BJ (cell line): ENCODE measurements at regions not wholly inside any gene's neighbourhood (a gene's known extent, or its start where the extent isn't known, plus 50 kb on each side); places are given as distances from the start of the nearest gene placed in this dataset.
A peak's percentile ranks its signal among the peaks of the same experiment; 100 is the strongest.

Experiments
- CTCF ChIA-PET: fragments of 350-600 bp; formaldehyde crosslinking; extraction: SDS; loops from one replicate; lab custom pipeline; 2021; ENCODE audit warnings: antibody characterized with exemption, inconsistent platforms; lab: Yijun Ruan, JAX
- POLR2A ChIA-PET: fragments of 300-600 bp; sonication (Branson Sonifier 250); formaldehyde crosslinking; extraction: SDS; loops from one replicate; lab custom pipeline; 2021; ENCODE audit warnings: antibody characterized with exemption; lab: Charles Lee
- DNase-seq: peaks from one replicate; pipeline ENCODE4 v3.0.0-alpha.2; 2011; ENCODE audit warnings: low read depth
- H3K27me3 ChIP-seq: 2 replicates; pipeline ENCODE4 v1.6.0; 2011; ENCODE audit warnings: low read length; ENCODE audit not compliant: control insufficient read depth, insufficient read depth
- H3K36me3 ChIP-seq: 2 replicates; pipeline ENCODE4 v1.5.1; 2011; ENCODE audit warnings: low read length; ENCODE audit not compliant: control insufficient read depth, insufficient read depth
- H3K4me3 ChIP-seq: 2 replicates; pipeline ENCODE4 v1.5.1; 2011; ENCODE audit warnings: low read depth, mild to moderate bottlenecking, control low read depth, low read length
- CTCF ChIP-seq: IDR thresholded peaks from 2 replicates; pipeline ENCODE4 v1.5.1; 2011; ENCODE audit warnings: low read depth, mild to moderate bottlenecking, control low read depth, inconsistent platforms, low read length, moderate library complexity; ENCODE audit not compliant: insufficient read depth

DNA sequence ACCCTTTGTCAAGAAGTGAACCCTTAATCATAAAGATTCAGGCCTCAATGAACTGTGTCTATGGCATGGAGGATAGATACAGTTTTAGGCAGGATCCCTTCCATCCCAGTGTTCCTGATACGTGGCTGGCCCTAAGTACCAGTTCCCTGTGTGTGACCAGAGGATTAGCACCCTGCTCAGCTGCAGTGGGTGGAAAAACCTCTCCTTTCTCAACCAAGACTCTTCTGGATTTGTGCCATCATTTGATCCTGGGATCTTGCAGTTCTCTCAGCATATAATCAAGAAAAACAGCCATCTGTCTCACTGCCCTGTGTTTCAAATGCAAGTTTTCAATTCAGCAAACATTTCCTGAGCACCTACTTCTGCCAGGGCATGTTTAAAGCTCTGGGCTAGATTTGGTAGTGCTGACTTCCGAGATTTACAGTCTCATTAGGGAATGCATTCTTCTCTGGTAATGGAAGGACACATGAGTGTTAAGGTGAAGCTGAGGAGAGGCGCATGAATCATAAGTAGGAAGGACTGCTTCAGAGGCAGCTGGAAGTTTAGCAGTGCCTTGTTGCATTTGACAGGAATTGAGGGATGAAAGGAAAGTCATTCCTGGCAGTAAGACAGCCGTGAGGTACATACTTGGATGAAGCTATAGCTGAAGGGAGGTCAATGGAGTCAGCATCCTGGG lies 388.3 kb downstream of the MFSD1 start:
- TF ChIP-seq CTCF, result no peak
- Histone ChIP-seq H3K36me3 (no peaks in the 10 kb centered on the region), H3K4me3 (no peak overlapping the region), H3K27me3 (peaks cover 11% of the 10 kb centered on the region)
- CTCF ChIA-PET, result interaction anchor here (0.5 to 0.9 kb wide), 3 partner anchors 62 to 1430 kb away, joined by 3 read pairs; no protein-coding TSS in a partner anchor
- POLR2A ChIA-PET, result no interaction called here
- peak; percentile 46 for DNase-seq

DNA sequence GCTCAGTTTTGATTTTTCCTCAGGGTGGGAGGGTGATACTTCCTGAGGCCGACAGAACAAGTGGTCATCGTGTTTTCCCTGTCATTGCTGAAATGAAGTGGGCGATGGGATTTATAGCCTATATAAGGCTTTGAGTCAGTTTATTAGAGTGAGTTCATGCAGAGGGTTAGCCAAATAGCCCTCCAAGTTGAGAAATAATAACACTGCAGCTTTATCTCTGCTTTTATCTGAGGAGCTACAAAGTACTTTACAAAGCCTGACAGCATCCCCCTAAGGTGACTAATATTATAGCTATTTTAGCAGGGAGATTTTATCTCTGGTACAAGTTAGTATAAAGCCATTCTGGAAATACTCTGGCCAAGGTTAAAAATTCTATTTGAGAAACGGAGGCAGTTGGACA lies 389.6 kb downstream of the MFSD1 start:
- ChIA-PET CTCF (interaction anchor here (1.0 kb wide), 1 partner anchor 12 kb away, joined by 3 read pairs; no protein-coding TSS in a partner anchor), POLR2A (interaction anchor here (0.6 to 0.8 kb wide), 2 partner anchors 11 to 16 kb away, joined by 3 to 5 read pairs; no protein-coding TSS in a partner anchor)
- peak; percentile 91 for DNase-seq
- Histone ChIP-seq H3K4me3 (no peak overlapping the region), H3K27me3 (peaks cover 15% of the 10 kb centered on the region), H3K36me3 (no peaks in the 10 kb centered on the region)
- no peak for TF ChIP-seq CTCF

DNA sequence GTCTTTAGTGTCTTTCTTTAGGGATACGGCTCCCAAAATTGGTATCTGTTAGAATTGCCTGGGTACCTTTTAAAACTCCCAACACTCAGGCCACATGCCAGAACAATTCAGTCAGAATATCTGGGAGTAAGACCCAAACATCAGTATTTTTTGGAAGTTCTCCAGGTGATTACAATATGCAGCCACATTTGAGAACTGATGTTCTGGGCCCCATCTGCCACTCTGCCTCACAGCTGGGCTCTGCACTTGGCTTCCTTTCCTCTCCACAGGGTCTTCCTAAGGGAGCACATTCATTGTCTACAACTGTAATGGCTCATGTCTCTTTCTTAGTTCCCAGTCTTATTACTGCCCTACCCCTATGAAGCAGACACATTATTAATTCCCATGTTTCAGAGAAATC lies 394.5 kb downstream of the MFSD1 start:
- no peak for TF ChIP-seq CTCF
- ChIA-PET CTCF (interaction anchor here (1.5 kb wide), 1 partner anchor 12 kb away, joined by 3 read pairs; no protein-coding TSS in a partner anchor), POLR2A (no interaction called here)
- no peak for DNase-seq
- Histone ChIP-seq H3K27me3 (peaks cover 12% of the 10 kb centered on the region), H3K36me3 (no peaks in the 10 kb centered on the region), H3K4me3 (no peak overlapping the region)

DNA sequence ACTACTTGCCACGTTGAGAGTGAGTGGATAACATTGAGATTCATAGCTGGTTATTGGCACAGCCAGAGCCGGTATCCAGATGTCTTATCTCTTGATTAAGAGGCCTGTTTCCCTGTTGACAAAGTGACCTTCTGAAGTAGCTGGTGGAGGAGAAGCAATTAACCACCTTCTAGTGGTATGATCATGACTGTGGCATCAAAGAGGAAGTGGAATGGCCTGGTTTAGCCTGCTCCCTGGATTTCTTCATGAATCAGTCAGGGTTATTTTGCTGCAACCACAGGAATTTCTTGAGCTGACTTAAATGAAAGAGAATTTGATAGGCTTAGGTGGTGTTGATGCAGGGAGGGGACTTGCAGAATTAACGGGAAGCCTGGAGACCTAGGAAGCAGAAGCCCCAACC lies 398.3 kb downstream of the MFSD1 start:
- Histone ChIP-seq H3K27me3 (peaks cover 4% of the 10 kb centered on the region), H3K36me3 (no peaks in the 10 kb centered on the region), H3K4me3 (no peak overlapping the region)
- POLR2A ChIA-PET, result interaction anchor here (0.6 kb wide), 1 partner anchor 1508 kb away, joined by 4 read pairs; no protein-coding TSS in a partner anchor
- TF ChIP-seq CTCF, result no peak
- CTCF ChIA-PET, result interaction anchor here (0.9 to 1.1 kb wide), 2 partner anchors 21 to 60 kb away, joined by 3 read pairs; no protein-coding TSS in a partner anchor
- DNase-seq, result peak; percentile 45

DNA sequence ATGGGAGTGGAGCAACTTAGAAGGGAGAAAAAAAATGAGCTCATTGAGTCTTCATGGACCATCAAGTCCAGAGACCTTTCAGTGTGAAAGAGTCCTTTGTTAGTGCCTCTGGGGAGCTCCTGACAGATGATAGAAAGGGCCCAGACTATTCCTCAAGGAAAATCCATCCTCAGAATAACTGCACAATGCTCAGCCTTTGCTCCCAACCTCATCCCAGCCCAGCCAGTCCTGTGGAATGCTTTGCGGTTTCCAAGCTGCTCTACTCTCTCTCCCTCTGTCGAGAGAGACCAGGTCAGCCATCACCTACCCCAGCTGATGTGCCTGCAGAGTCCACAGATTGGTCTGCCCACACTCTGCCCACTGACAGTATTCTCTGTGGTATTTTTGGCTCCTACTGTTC lies 406.2 kb downstream of the MFSD1 start:
- Histone ChIP-seq H3K4me3 (no peak overlapping the region), H3K27me3 (peaks cover 6% of the 10 kb centered on the region), H3K36me3 (no peaks in the 10 kb centered on the region)
- no peak for DNase-seq
- no peak for TF ChIP-seq CTCF
- CTCF ChIA-PET, result interaction anchor here (0.7 to 1.7 kb wide), 3 partner anchors 13 to 290 kb away, joined by 3 to 5 read pairs (median 4); no protein-coding TSS in a partner anchor
- POLR2A ChIA-PET, result interaction anchor here (0.6 kb wide), 1 partner anchor 1630 kb away, joined by 4 read pairs; no protein-coding TSS in a partner anchor
